Immature natural killer cell (primary cell): ENCODE measurements at regions not wholly inside any gene's neighbourhood (a gene's known extent, or its start where the extent isn't known, plus 50 kb on each side); places are given as distances from the start of the nearest gene placed in this dataset.
"Not testable (repeated sequence)": the region's sequence is repeated elsewhere in the genome, so short reads cannot be mapped to it uniquely, and the experiment has no call there.

Source experiments
- DNase-seq, 3 donors: peaks; one replicate each; pipeline ENCODE4 v3.0.0; 2022; ENCODE audit warnings: mixed read lengths in 1 of 3
- H3K27ac Mint-ChIP-seq, 6 donors: one replicate each; pipeline ENCODE4 v1.8.0; 2020; ENCODE audit warnings: mixed read lengths in 6 of 6, mild to moderate bottlenecking in 5 of 6, inconsistent platforms in 4 of 6, moderate library complexity in 3 of 6
- H3K27me3 Mint-ChIP-seq, 3 donors: one replicate each; pipeline ENCODE4 v1.8.0; 2020 to 2021; ENCODE audit warnings: low read depth in 3 of 3, mild to moderate bottlenecking in 3 of 3, mixed read lengths in 3 of 3, moderate library complexity in 3 of 3, inconsistent platforms in 1 of 3
- H3K36me3 Mint-ChIP-seq, 3 donors: one replicate each; pipeline ENCODE4 v1.8.0; 2020; ENCODE audit warnings: mixed read lengths in 3 of 3, inconsistent platforms in 2 of 3, mild to moderate bottlenecking in 2 of 3
- H3K4me1 Mint-ChIP-seq, 2 donors: one replicate each; pipeline ENCODE4 v1.8.0; 2020; ENCODE audit warnings: inconsistent platforms in 2 of 2, mild to moderate bottlenecking in 2 of 2, mixed read lengths in 2 of 2, moderate library complexity in 1 of 2
- H3K4me3 Mint-ChIP-seq, 5 donors: one replicate each; pipeline ENCODE4 v1.8.0; 2020; ENCODE audit warnings: mild to moderate bottlenecking in 5 of 5, mixed read lengths in 5 of 5, inconsistent platforms in 3 of 5, moderate library complexity in 3 of 5
- H3K9me3 Mint-ChIP-seq, 6 donors: one replicate each; pipeline ENCODE4 v1.8.0; 2020; ENCODE audit warnings: mild to moderate bottlenecking in 6 of 6, mixed read lengths in 6 of 6, inconsistent platforms in 4 of 6, moderate library complexity in 3 of 6

GRCh38 chr11:81986556-81987161 lies 747.0 kb downstream of the FAM181B start:
- Mint-ChIP-seq H3K27me3 (peaks cover 1 to 5% (median 4%) of the 10 kb centered on the region in 3 donors), H3K36me3 (no peaks in the 10 kb centered on the region), H3K27ac (no peak overlapping the region), H3K4me3 (no peak overlapping the region), H3K9me3 (peaks cover 0 to 22% (median 10%) of the 10 kb centered on the region in 6 donors), H3K4me1 (no peaks in the 10 kb centered on the region)
- DNase-seq = no peak

- H3K27ac Mint-ChIP-seq = no peak overlapping the region
- no peak overlapping the region for H3K4me3 Mint-ChIP-seq
- peaks cover 0 to 2% (median 0%) of the 10 kb centered on the region in 3 donors for H3K27me3 Mint-ChIP-seq
- H3K9me3 Mint-ChIP-seq = peaks cover 0 to 16% (median 8%) of the 10 kb centered on the region in 6 donors
- no peaks in the 10 kb centered on the region for H3K36me3 Mint-ChIP-seq
- no peaks in the 10 kb centered on the region for H3K4me1 Mint-ChIP-seq
- no peak for DNase-seq
Observed at GRCh38 chr11:81979448-81979847, 754.2 kb downstream of the FAM181B start.

- Mint-ChIP-seq H3K4me3 (no peak overlapping the region), H3K4me1 (no peaks in the 10 kb centered on the region), H3K36me3 (no peaks in the 10 kb centered on the region), H3K27me3 (peaks cover 0 to 2% (median 0%) of the 10 kb centered on the region in 3 donors), H3K9me3 (peaks cover 0 to 16% (median 6%) of the 10 kb centered on the region in 6 donors), H3K27ac (no peak overlapping the region)
- DNase-seq = no peak
Observed at GRCh38 chr11:81975261-81975900, 758.3 kb downstream of the FAM181B start.

GRCh38 chr11:81970886-81971285 lies 762.8 kb downstream of the FAM181B start:
- Mint-ChIP-seq H3K9me3 (peaks cover 0 to 2% (median 0%) of the 10 kb centered on the region in 6 donors), H3K27ac (no peak overlapping the region), H3K4me1 (no peaks in the 10 kb centered on the region), H3K27me3 (no peaks in the 10 kb centered on the region), H3K4me3 (no peak overlapping the region), H3K36me3 (no peaks in the 10 kb centered on the region)
- no peak for DNase-seq

- Mint-ChIP-seq H3K4me1 (peaks cover 3 to 8% of the 10 kb centered on the region in 2 donors), H3K27me3 (peaks cover 0 to 3% (median 0%) of the 10 kb centered on the region in 3 donors), H3K27ac (no peak overlapping the region), H3K4me3 (no peak overlapping the region), H3K36me3 (no peaks in the 10 kb centered on the region), H3K9me3 (peaks cover 0 to 2% (median 0%) of the 10 kb centered on the region in 6 donors)
- no peak for DNase-seq
Observed at GRCh38 chr11:81967242-81967641, 766.4 kb downstream of the FAM181B start.

GRCh38 chr11:81966340-81966739 lies 767.3 kb downstream of the FAM181B start:
- DNase-seq = no peak
- no peak overlapping the region for H3K4me3 Mint-ChIP-seq

GRCh38 chr11:81963018-81963417 lies 770.6 kb downstream of the FAM181B start:
- Mint-ChIP-seq H3K9me3 (peaks cover 0 to 9% (median 0%) of the 10 kb centered on the region in 6 donors), H3K27me3 (peaks cover 0 to 4% (median 2%) of the 10 kb centered on the region in 3 donors), H3K36me3 (no peaks in the 10 kb centered on the region), H3K27ac (no peak overlapping the region), H3K4me1 (peaks cover 5 to 8% of the 10 kb centered on the region in 2 donors), H3K4me3 (peak overlapping the region in 1 of 5 donors; percentile 14)
- DNase-seq = no peak

More at GRCh38 chr11:81966340-81966739, 767.3 kb downstream of the FAM181B start:
- Mint-ChIP-seq H3K27me3 (peaks cover 0 to 3% (median 0%) of the 10 kb centered on the region in 3 donors), H3K27ac (no peak overlapping the region), H3K9me3 (peaks cover 0 to 2% (median 0%) of the 10 kb centered on the region in 6 donors), H3K36me3 (no peaks in the 10 kb centered on the region), H3K4me1 (peaks cover 3 to 8% of the 10 kb centered on the region in 2 donors)

- no peak overlapping the region for H3K27ac Mint-ChIP-seq
- DNase-seq = no peak
- peaks cover 0 to 20% (median 4%) of the 10 kb centered on the region in 6 donors for H3K9me3 Mint-ChIP-seq
- H3K36me3 Mint-ChIP-seq = peaks cover 0 to 4% (median 3%) of the 10 kb centered on the region in 3 donors
- H3K4me3 Mint-ChIP-seq = no peak overlapping the region
- peaks cover 5 to 8% of the 10 kb centered on the region in 2 donors for H3K4me1 Mint-ChIP-seq
- H3K27me3 Mint-ChIP-seq = peaks cover 0 to 4% (median 2%) of the 10 kb centered on the region in 3 donors
Observed at GRCh38 chr11:81960443-81960842, 773.2 kb downstream of the FAM181B start.

GRCh38 chr11:81959341-81959740 lies 774.3 kb downstream of the FAM181B start:
- Mint-ChIP-seq H3K9me3 (peaks cover 0 to 23% (median 6%) of the 10 kb centered on the region in 6 donors), H3K27ac (no peak overlapping the region), H3K36me3 (peaks cover 0 to 4% (median 3%) of the 10 kb centered on the region in 3 donors), H3K27me3 (peaks cover 0 to 4% (median 2%) of the 10 kb centered on the region in 3 donors), H3K4me3 (no peak overlapping the region), H3K4me1 (peaks cover 5 to 8% of the 10 kb centered on the region in 2 donors)
- no peak for DNase-seq

GRCh38 chr11:81954301-81954700 lies 779.4 kb downstream of the FAM181B start:
- not testable (repeated sequence) for H3K27ac Mint-ChIP-seq, H3K27me3 Mint-ChIP-seq, H3K4me1 Mint-ChIP-seq, DNase-seq, H3K4me3 Mint-ChIP-seq, H3K36me3 Mint-ChIP-seq
- H3K9me3 Mint-ChIP-seq = peaks cover 4 to 17% (median 7%) of the 10 kb centered on the region in 6 donors

- no peak overlapping the region for H3K4me3 Mint-ChIP-seq
- no peaks in the 10 kb centered on the region for H3K36me3 Mint-ChIP-seq
- DNase-seq = no peak
- no peaks in the 10 kb centered on the region for H3K9me3 Mint-ChIP-seq
- H3K27ac Mint-ChIP-seq = no peak overlapping the region
- no peaks in the 10 kb centered on the region for H3K4me1 Mint-ChIP-seq
- H3K27me3 Mint-ChIP-seq = peaks cover 0 to 2% (median 1%) of the 10 kb centered on the region in 3 donors
Observed at GRCh38 chr11:81946831-81947230, 786.8 kb downstream of the FAM181B start.

- DNase-seq = no peak
- H3K4me1 Mint-ChIP-seq = no peaks in the 10 kb centered on the region
- no peak overlapping the region for H3K4me3 Mint-ChIP-seq
- no peak overlapping the region for H3K27ac Mint-ChIP-seq
- H3K36me3 Mint-ChIP-seq = no peaks in the 10 kb centered on the region
- H3K9me3 Mint-ChIP-seq = peaks cover 0 to 2% (median 0%) of the 10 kb centered on the region in 6 donors
- H3K27me3 Mint-ChIP-seq = peaks cover 0 to 4% (median 2%) of the 10 kb centered on the region in 3 donors
Observed at GRCh38 chr11:81942646-81943045, 791.0 kb downstream of the FAM181B start.

GRCh38 chr11:81941998-81942397 lies 791.7 kb downstream of the FAM181B start:
- Mint-ChIP-seq H3K4me1 (no peaks in the 10 kb centered on the region), H3K4me3 (no peak overlapping the region), H3K27me3 (peaks cover 0 to 4% (median 2%) of the 10 kb centered on the region in 3 donors), H3K27ac (no peak overlapping the region), H3K9me3 (peaks cover 0 to 2% (median 0%) of the 10 kb centered on the region in 6 donors), H3K36me3 (no peaks in the 10 kb centered on the region)
- no peak for DNase-seq

- H3K9me3 Mint-ChIP-seq = peaks cover 0 to 2% (median 0%) of the 10 kb centered on the region in 6 donors
- no peak for DNase-seq
- no peak overlapping the region for H3K27ac Mint-ChIP-seq
- H3K27me3 Mint-ChIP-seq = peaks cover 0 to 2% (median 2%) of the 10 kb centered on the region in 3 donors
- H3K36me3 Mint-ChIP-seq = no peaks in the 10 kb centered on the region
- no peak overlapping the region for H3K4me3 Mint-ChIP-seq
- H3K4me1 Mint-ChIP-seq = no peaks in the 10 kb centered on the region
Observed at GRCh38 chr11:81932303-81932702, 801.4 kb downstream of the FAM181B start.
